Ovary (tissue), 1 donor: ENCODE measurements at regions not wholly inside any gene's neighbourhood (a gene's known extent, or its start where the extent isn't known, plus 50 kb on each side); places are given as distances from the start of the nearest gene placed in this dataset.

Experiments
- EP300 ChIP-seq: sonication (generic); formaldehyde crosslinking; IDR thresholded peaks from one replicate; pipeline ENCODE4 v1.6.1; 2017; ENCODE audit warnings: antibody characterized with exemption
- POLR2A ChIP-seq: fragments of 450-650 bp; IDR thresholded peaks from one replicate; pipeline ENCODE4 v1.6.1; 2017; ENCODE audit warnings: antibody characterized with exemption, mild to moderate bottlenecking, moderate library complexity

DNA sequence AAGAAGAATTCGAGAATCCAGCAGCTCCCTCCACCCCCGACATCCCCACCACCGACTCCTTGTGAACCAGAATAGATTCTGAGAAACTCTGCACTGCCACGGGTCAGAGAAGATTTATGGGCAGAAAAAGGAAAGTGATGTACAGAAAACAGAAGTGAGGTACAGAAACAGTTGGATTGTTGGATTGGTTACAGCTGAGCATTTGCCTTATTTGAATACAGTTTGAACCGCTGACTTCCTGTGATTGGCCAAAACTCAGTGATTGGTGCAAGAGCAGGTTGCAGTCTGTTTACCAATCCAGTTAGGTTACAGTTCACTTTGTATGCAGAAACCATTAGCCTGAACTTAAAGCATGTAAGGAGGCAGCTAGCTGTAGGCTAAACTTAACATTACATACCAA lies 131.2 kb upstream of the HDDC2 start:
- TF ChIP-seq POLR2A (no peak), EP300 (no peak)
